Fibroblast of mammary gland (primary cell): ENCODE measurements at regions not wholly inside any gene's neighbourhood (a gene's known extent, or its start where the extent isn't known, plus 50 kb on each side); places are given as distances from the start of the nearest gene placed in this dataset.

ENCODE experiments used
- DNase-seq: peaks from one replicate; pipeline ENCODE4 v3.0.0-alpha.2; 2010; ENCODE audit warnings: low read depth
- H3K4me3 ChIP-seq: 2 replicates; pipeline ENCODE4 v1.5.1; 2011; ENCODE audit warnings: low read depth, mild to moderate bottlenecking, low read length, moderate library complexity; ENCODE audit not compliant: control insufficient read depth
- CTCF ChIP-seq: conservative IDR thresholded peaks from 2 replicates; pipeline ENCODE4 v1.5.1; 2011; ENCODE audit warnings: low read depth, low read length, inconsistent platforms; ENCODE audit not compliant: control insufficient read depth, insufficient read depth

GRCh38 chr18:27627927-27628326 is 442.8 kb upstream of the CHST9 start:
- no peak overlapping the region for H3K4me3 ChIP-seq
- no peak for TF ChIP-seq CTCF
- DNase-seq, result no peak

- DNase-seq, result no peak
- TF ChIP-seq CTCF, result no peak
- no peak overlapping the region for H3K4me3 ChIP-seq
These were observed 436.3 kb upstream of the CHST9 start for GRCh38 chr18:27621236-27621890.

GRCh38 chr18:27619906-27620305 is 434.8 kb upstream of the CHST9 start:
- no peak for DNase-seq
- no peak for TF ChIP-seq CTCF
- no peak overlapping the region for H3K4me3 ChIP-seq

- H3K4me3 ChIP-seq, result no peak overlapping the region
- TF ChIP-seq CTCF, result no peak
- DNase-seq, result no peak
These were observed 434.1 kb upstream of the CHST9 start for GRCh38 chr18:27619090-27619772.

- no peak for DNase-seq
- H3K4me3 ChIP-seq, result no peak overlapping the region
- no peak for TF ChIP-seq CTCF
These were observed 431.2 kb upstream of the CHST9 start for GRCh38 chr18:27616324-27616723.

- no peak for DNase-seq
- TF ChIP-seq CTCF, result no peak
- H3K4me3 ChIP-seq, result no peak overlapping the region
These were observed 430.1 kb upstream of the CHST9 start for GRCh38 chr18:27614951-27615844.
